ENCODE measurements at regions not wholly inside any gene's neighbourhood (a gene's known extent, or its start where the extent isn't known, plus 50 kb on each side); places are given as distances from the start of the nearest gene placed in this dataset.

- no peak overlapping the region for H3K27ac Mint-ChIP-seq
- TF ChIP-seq CTCF (IDR thresholded peaks at IDR 0.05), result no peak
- ATAC-seq (ENCODE audit: low read depth), result no peak
- ChIA-PET POLR2A (no interaction called here), CTCF (no interaction called here)
- no peaks in the 10 kb centered on the region for H3K27me3 Mint-ChIP-seq
- intact Hi-C loops (cut with micrococcal nuclease), result no loop called here
- no peaks in the 10 kb centered on the region for H3K36me3 Mint-ChIP-seq (ENCODE audit: low read depth)
- H3K4me1 Mint-ChIP-seq, result peaks cover 33% of the 10 kb centered on the region
- no peak overlapping the region for H3K4me3 Mint-ChIP-seq
- no peak for DNase-seq
- H3K9me3 Mint-ChIP-seq, result no peaks in the 10 kb centered on the region
Observed at GRCh38 chr3:34207002-34207401, 408.6 kb downstream of the PDCD6IP start.

- POLR2A ChIA-PET, result no interaction called here
- H3K27me3 Mint-ChIP-seq, result no peaks in the 10 kb centered on the region
Observed at GRCh38 chr3:34207806-34208205, 409.4 kb downstream of the PDCD6IP start.

GRCh38 chr3:34212175-34212574 lies 413.7 kb downstream of the PDCD6IP start:
- TF ChIP-seq CTCF (IDR thresholded peaks at IDR 0.05), result no peak
- DNase-seq, result no peak
- Mint-ChIP-seq H3K27ac (no peak overlapping the region), H3K4me3 (no peak overlapping the region), H3K4me1 (peaks cover 34% of the 10 kb centered on the region), H3K36me3 (ENCODE audit: low read depth) (no peaks in the 10 kb centered on the region), H3K27me3 (no peaks in the 10 kb centered on the region), H3K9me3 (no peaks in the 10 kb centered on the region)
- POLR2A ChIA-PET, result no interaction called here
- no peak for ATAC-seq (ENCODE audit: low read depth)
- intact Hi-C loops (cut with micrococcal nuclease), result no loop called here
- CTCF ChIA-PET, result no interaction called here

More at GRCh38 chr3:34207806-34208205, 409.4 kb downstream of the PDCD6IP start:
- TF ChIP-seq CTCF (IDR thresholded peaks at IDR 0.05), result no peak
- no peak for ATAC-seq (ENCODE audit: low read depth)
- DNase-seq, result no peak
- H3K36me3 Mint-ChIP-seq (ENCODE audit: low read depth), result no peaks in the 10 kb centered on the region
- intact Hi-C loops (cut with micrococcal nuclease), result no loop called here
- CTCF ChIA-PET, result no interaction called here
- H3K4me1 Mint-ChIP-seq, result peaks cover 35% of the 10 kb centered on the region
- H3K4me3 Mint-ChIP-seq, result no peak overlapping the region
- H3K9me3 Mint-ChIP-seq, result no peaks in the 10 kb centered on the region
- H3K27ac Mint-ChIP-seq, result no peak overlapping the region

- CTCF ChIA-PET, result no interaction called here
- no peak for TF ChIP-seq CTCF (IDR thresholded peaks at IDR 0.05)
- peaks cover 36% of the 10 kb centered on the region for H3K4me1 Mint-ChIP-seq
- no peak overlapping the region for H3K4me3 Mint-ChIP-seq
- H3K9me3 Mint-ChIP-seq, result no peaks in the 10 kb centered on the region
- H3K27me3 Mint-ChIP-seq, result no peaks in the 10 kb centered on the region
- intact Hi-C loops (cut with micrococcal nuclease), result no loop called here
- POLR2A ChIA-PET, result no interaction called here
- H3K27ac Mint-ChIP-seq, result no peak overlapping the region
- H3K36me3 Mint-ChIP-seq (ENCODE audit: low read depth), result no peaks in the 10 kb centered on the region
- no peak for ATAC-seq (ENCODE audit: low read depth)
- no peak for DNase-seq
Observed at GRCh38 chr3:34212656-34213055, 414.2 kb downstream of the PDCD6IP start.

- no peaks in the 10 kb centered on the region for H3K36me3 Mint-ChIP-seq (ENCODE audit: low read depth)
- H3K4me1 Mint-ChIP-seq, result peaks cover 36% of the 10 kb centered on the region
- ChIA-PET CTCF (no interaction called here), POLR2A (no interaction called here)
- TF ChIP-seq CTCF (IDR thresholded peaks at IDR 0.05), result no peak
- H3K27me3 Mint-ChIP-seq, result no peaks in the 10 kb centered on the region
- H3K4me3 Mint-ChIP-seq, result no peak overlapping the region
- ATAC-seq (ENCODE audit: low read depth) (no peak), DNase-seq (no peak)
- H3K27ac Mint-ChIP-seq, result no peak overlapping the region
- no peaks in the 10 kb centered on the region for H3K9me3 Mint-ChIP-seq
- intact Hi-C loops (cut with micrococcal nuclease), result no loop called here
Observed at GRCh38 chr3:34213478-34213877, 415.0 kb downstream of the PDCD6IP start.

All from activated B cell treated with CpG ODN at 0.5 μM for 24 hours (primary cell).